ENCODE measurements at regions not wholly inside any gene's neighbourhood (a gene's known extent, or its start where the extent isn't known, plus 50 kb on each side); places are given as distances from the start of the nearest gene placed in this dataset.

GRCh38 chr2:234768608-234769196 is 183.1 kb upstream of the SH3BP4 start:
- DNase-seq (ENCODE audit: low read depth in 1 of 2, low spot score in 1 of 2), result no peak

- no peak for DNase-seq (ENCODE audit: low read depth in 1 of 2, low spot score in 1 of 2)
These were observed 186.5 kb upstream of the SH3BP4 start for GRCh38 chr2:234765279-234765678.

DNA sequence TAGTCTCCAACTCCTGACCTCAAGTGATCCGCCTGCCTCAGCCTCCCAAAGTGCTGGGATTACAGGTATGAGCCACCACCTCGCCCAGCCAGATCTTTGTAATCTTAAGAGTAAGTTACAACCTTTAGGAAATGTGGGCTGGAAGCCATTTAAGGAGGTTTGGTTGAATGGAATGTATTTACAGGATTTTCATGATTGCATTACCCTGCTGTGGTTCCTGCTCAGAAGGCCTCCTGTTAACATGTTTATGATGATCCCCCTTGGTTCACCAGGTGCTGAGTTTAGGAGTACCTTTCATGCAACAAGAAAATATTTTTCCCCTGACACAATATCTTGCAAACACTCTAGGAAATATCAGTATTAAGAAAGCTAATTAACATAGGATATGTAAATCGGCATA is 187.4 kb upstream of the SH3BP4 start:
- no peak for DNase-seq (ENCODE audit: low read depth in 1 of 2, low spot score in 1 of 2)

DNA sequence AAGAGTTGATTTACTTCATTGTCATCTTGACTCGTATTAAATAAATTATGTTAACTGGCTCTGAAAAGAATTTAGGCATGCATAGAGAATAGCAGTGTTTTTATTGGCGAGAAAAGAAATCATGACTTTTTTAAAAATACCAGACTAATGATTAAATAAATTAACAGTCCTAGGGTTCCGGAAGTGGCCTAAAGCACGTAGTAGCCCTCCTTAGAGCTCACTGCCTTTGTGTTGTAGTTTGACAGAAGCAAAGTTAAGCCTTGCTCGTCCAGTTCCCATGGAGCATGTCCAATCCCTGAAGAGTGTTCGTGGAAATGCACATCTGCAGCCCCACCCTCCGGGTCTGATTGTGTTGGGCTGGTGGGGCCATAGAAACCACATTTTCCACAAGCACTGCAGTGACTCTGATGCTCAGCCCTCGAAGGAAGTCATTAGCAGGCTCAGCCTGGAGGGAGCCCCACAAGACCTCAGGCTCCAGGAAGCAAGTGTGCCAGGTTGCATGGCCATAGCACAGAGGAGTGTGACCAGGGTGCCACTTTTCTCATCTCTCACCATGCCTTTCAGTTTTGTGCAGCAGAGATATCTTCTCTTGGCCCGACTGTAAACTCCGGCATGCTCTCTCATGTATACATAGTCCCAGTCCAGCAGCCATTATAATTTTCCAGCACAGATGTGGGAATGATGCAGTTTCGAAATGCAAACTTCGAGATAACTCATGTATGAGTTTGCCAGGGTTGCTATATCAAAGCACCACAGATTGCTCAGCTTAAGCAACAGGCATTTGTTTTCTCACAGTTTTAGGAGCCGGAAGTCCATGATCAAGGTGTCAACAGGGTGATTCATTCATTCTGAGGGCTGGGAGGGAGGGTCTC is 188.6 kb upstream of the SH3BP4 start:
- DNase-seq (ENCODE audit: low read depth in 1 of 2, low spot score in 1 of 2), result no peak

DNA sequence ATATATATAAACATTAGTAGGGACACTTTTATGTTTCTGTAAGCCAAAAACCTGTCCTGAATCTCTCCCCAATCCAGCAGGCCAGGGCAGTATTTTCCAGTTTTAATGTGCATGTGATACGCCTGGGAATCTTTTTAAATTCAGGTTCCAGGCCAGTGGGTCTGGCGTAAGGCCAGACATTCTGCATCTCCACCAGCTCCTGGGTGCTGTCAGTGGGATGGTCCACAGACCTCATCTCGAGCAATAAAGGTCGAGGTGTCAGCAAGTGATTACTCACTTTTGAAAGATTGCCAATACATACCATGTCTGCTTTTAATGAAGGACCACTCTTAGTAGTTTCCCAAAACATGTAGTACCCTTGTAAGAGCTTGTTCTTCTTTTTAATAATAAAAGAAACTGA is 189.9 kb upstream of the SH3BP4 start:
- no peak for DNase-seq (ENCODE audit: low read depth in 1 of 2, low spot score in 1 of 2)

GRCh38 chr2:234754126-234754525 is 197.7 kb upstream of the SH3BP4 start:
- DNase-seq (ENCODE audit: low read depth in 1 of 2, low spot score in 1 of 2), result no peak

GRCh38 chr2:234753701-234754100 is 198.1 kb upstream of the SH3BP4 start:
- DNase-seq (ENCODE audit: low read depth in 1 of 2, low spot score in 1 of 2), result no peak

DNA sequence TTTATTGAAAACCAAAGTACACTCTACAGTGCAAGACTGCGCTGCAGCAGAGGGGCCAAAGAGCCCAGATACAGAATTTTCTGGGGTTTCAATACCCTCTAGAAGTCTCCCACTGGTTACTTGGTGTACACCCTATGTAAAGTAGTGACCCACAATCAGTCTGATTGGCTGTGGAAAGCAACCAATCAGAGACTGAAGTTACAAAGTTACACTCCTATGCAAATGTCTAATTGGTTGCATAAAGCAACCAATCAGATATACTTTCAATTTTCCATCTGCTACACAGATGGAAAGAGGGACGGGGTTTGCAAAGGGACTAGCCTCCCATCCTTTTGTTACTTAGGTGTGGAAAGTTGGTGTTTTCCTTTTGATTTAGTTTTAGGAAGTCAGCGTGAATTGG is 198.9 kb upstream of the SH3BP4 start:
- no peak for DNase-seq (ENCODE audit: low read depth in 1 of 2, low spot score in 1 of 2)

DNA sequence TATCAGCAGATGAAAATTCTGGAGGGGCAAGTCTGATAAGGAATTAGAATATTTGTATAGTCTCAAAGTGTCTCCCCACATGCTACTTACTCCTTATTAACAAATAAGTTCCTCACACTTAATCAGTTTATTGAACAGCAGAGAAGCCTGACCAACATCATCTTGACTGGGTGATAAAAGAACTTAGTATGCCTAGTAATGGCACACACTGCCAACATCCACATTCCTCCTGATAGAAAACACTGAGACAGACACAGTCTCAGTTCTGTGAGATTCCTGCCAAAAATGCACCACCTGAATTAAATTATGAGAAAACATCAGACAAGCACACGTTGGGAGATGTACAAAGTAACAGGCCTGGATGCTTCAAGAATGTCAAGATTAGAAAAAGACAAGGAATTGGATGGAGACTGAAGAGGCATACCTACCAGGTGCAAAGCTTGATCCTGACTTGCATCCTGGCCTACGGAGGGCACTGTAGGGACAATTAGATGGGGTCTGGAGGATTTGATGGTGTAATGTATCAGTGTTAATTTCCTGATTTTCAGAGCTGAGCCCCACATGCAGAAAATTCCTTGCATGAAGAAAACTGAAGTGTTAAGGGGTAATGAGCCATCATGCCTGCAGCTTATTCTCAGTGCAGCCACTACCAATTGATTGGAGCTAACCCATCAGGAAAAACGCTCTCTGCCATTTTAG is 200.4 kb upstream of the SH3BP4 start:
- DNase-seq (ENCODE audit: low read depth in 1 of 2, low spot score in 1 of 2), result no peak

- DNase-seq (ENCODE audit: low read depth in 1 of 2, low spot score in 1 of 2), result no peak
These were observed 203.8 kb upstream of the SH3BP4 start for GRCh38 chr2:234747833-234748559.

DNA sequence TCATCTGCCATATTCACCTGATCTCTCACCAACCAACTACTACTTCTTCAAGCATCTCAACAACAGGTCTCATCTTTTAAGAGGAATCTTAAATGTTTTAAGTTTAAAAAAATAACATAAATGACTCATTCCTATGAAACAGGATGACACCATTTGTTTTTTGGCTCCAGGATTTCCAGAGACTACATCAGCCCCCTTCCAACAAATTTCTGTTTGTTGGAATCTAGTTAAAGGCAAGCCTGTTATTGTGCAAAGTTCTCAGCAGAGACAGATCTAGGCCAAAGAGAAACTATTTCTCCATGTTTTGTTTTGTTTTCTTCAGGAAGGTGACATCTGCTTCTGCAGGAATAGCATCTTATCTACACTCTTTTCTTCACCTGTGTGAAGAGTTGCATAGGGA is 204.8 kb upstream of the SH3BP4 start:
- DNase-seq (ENCODE audit: low read depth in 1 of 2, low spot score in 1 of 2), result no peak

DNA sequence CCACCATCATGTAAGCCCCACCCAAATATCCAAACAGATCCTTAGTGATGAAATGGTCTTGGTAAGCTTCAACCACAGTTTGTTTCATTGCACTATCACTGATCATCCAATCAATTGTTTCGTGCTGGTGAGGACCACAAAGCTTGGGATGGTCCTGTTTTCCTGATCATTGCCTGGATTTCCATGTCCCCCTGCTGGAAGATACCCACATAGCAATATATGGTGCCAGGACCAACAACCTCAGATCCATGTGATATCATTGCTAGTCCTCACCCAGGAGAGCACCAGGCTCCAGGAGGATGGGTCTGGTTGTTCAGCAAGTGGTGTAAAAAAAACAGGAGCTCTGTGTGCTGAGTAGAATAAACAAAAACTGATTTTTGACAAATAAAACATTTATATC is 206.5 kb upstream of the SH3BP4 start:
- no peak for DNase-seq (ENCODE audit: low read depth in 1 of 2, low spot score in 1 of 2)

DNA sequence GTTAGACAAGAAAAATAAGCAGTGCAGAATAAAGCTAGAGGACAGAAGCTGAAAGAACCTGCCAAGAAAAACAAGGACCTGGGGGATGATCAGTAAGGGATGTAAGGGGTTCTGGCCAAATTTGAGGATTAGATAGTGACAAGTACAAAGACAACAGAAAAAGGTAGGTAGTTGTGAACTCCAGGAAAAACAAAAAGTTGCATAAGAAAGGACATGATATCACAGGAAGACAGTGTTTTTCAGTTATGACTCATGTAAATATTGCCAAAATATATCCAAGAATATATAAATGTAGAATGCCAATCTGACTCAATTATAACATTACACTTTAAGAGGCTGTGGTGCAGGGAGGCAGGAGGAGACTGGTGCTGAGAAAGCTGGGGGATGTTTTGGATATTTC is 209.8 kb upstream of the SH3BP4 start:
- DNase-seq (ENCODE audit: low read depth in 1 of 2, low spot score in 1 of 2), result no peak

GRCh38 chr2:234739061-234739460 is 212.8 kb upstream of the SH3BP4 start:
- no peak for DNase-seq (ENCODE audit: low read depth in 1 of 2, low spot score in 1 of 2)

- no peak for DNase-seq (ENCODE audit: low read depth in 1 of 2, low spot score in 1 of 2)
These were observed 216.0 kb upstream of the SH3BP4 start for GRCh38 chr2:234735829-234736228.

GRCh38 chr2:234733795-234734600 is 217.8 kb upstream of the SH3BP4 start:
- DNase-seq (ENCODE audit: low read depth in 1 of 2, low spot score in 1 of 2), result no peak

DNA sequence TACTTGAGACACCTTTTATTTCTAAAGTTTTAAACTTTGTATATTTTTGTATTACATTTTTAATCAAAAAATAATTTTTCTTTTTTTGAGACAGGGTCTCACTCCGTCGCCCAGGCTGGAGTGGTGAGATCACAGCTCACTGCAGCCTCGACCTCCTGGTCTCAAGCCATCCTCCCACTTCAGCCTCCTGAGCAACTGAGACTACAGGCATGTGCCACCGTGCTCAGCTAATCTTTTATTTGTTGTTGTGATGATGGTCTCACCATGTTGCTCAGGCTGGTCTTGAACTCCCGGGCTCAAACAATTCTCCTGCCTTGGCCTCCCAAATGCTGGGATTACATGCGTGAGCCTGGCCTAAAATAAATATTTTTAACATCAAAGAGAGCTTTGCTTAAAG is 218.7 kb upstream of the SH3BP4 start:
- no peak for DNase-seq (ENCODE audit: low read depth in 1 of 2, low spot score in 1 of 2)

- no peak for DNase-seq (ENCODE audit: low read depth in 1 of 2, low spot score in 1 of 2)
These were observed 219.3 kb upstream of the SH3BP4 start for GRCh38 chr2:234732404-234733092.

DNA sequence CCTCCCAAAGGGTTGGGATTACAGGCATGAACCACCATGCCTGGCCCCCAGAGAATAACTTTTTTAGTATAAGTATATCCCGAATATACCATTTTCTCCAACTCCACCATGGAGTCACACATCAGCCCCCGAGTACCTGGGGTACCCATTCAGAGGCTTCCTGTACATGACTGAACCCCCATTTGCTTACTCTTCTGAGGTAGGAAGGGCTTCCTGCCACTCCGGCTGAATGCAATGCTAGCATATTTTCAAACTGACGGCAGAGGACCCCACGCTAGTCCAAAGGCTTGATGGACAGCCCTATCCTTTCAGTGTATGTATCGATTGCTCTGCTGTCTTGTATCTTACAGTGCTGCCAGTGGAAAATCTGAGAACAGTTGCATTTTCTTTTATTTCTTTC is 220.6 kb upstream of the SH3BP4 start:
- DNase-seq (ENCODE audit: low read depth in 1 of 2, low spot score in 1 of 2), result no peak

DNA sequence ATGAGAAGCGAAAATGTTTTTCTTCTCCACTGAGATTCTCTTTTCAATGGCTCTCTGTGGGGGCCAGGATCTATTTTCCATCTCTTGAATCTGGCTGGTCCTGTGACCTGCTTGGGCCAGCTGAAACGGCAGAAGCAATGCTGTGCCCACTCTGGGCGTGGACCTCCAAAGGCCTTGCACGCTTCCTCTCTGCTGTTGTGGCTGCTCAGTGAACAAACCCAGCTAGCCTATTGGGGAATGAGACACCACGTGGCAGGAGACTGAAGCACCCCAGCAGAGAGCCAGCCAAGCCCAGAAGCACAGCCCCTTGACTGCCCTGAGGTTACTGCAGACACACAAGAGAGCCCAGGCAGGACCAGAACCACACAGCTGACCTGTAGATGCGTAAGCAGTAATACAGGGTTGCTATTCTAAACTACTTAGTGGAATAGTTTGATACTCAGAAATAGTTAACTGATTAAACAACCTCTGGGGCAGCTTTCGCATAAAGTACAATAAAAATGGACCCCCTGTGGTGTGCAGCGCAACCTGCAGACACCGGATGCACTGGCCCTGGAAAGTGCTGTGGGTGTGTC is 221.7 kb upstream of the SH3BP4 start:
- no peak for DNase-seq (ENCODE audit: low read depth in 1 of 2, low spot score in 1 of 2)

All from activated T-helper 1 cell treated with anti-CD3 and anti-CD28 coated beads, Interleukin-2, amount 50 U/mL, for 16 hours (primary cell).